Ectodermal cell (in vitro differentiated cells): ENCODE measurements at regions not wholly inside any gene's neighbourhood (a gene's known extent, or its start where the extent isn't known, plus 50 kb on each side); places are given as distances from the start of the nearest gene placed in this dataset.

Experiments
- H3K27ac ChIP-seq: 2 replicates; pipeline ENCODE4 v1.7.0; 2013; ENCODE audit warnings: mild to moderate bottlenecking, low read depth, low read length; ENCODE audit not compliant: insufficient read depth, poor library complexity, severe bottlenecking
- H3K27me3 ChIP-seq: 2 replicates; pipeline ENCODE4 v1.7.0; 2013; ENCODE audit warnings: mild to moderate bottlenecking, low read length; ENCODE audit not compliant: insufficient read depth, control insufficient read depth, poor library complexity, severe bottlenecking
- H3K36me3 ChIP-seq: one replicate; pipeline ENCODE4 v1.7.0; 2013; ENCODE audit warnings: low read length; ENCODE audit not compliant: control insufficient read depth, insufficient read depth
- H3K4me1 ChIP-seq: one replicate; pipeline ENCODE4 v1.7.0; 2013; ENCODE audit warnings: low read length; ENCODE audit not compliant: control insufficient read depth, insufficient read depth
- H3K4me3 ChIP-seq: 2 replicates; pipeline ENCODE4 v1.7.0; 2013; ENCODE audit warnings: low read depth, low read length, control low read depth; ENCODE audit not compliant: insufficient read depth
- H3K9me3 ChIP-seq: 2 replicates; pipeline ENCODE4 v1.7.0; 2013; ENCODE audit warnings: mild to moderate bottlenecking, low read length, moderate library complexity; ENCODE audit not compliant: control insufficient read depth
- WGBS, 2 experiments: methylation state at CpG; one replicate each; pipeline ENCODE4 v1.1.7; 2013; ENCODE audit warnings: missing lambda C conversion rate in 2 of 2; 5-methylcytosine and 5-hydroxymethylcytosine counted together

GRCh38 chr15:70281811-70282307 is 184.1 kb upstream of the TLE3 start:
- Histone ChIP-seq H3K36me3 (no peaks in the 10 kb centered on the region), H3K27ac (no peak overlapping the region), H3K9me3 (no peaks in the 10 kb centered on the region), H3K4me3 (no peak overlapping the region), H3K4me1 (no peaks in the 10 kb centered on the region), H3K27me3 (no peaks in the 10 kb centered on the region)
- WGBS, 2 experiments, result 85 to 92% methylated on average over 4 of the region's 4 CpGs

- Histone ChIP-seq H3K27ac (no peak overlapping the region), H3K9me3 (no peaks in the 10 kb centered on the region), H3K27me3 (no peaks in the 10 kb centered on the region), H3K4me3 (no peak overlapping the region), H3K4me1 (no peaks in the 10 kb centered on the region), H3K36me3 (no peaks in the 10 kb centered on the region)
- 91 to 93% methylated on average over 3 of the region's 3 CpGs for WGBS, 2 experiments
Measured at GRCh38 chr15:70281261-70281810, 183.6 kb upstream of the TLE3 start.

GRCh38 chr15:70280781-70281180 is 183.1 kb upstream of the TLE3 start:
- no peaks in the 10 kb centered on the region for H3K27me3 ChIP-seq
- no peak overlapping the region for H3K27ac ChIP-seq
- no peaks in the 10 kb centered on the region for H3K36me3 ChIP-seq
- WGBS, 2 experiments, result 85 to 86% methylated on average over 6 of the region's 6 CpGs
- H3K9me3 ChIP-seq, result no peaks in the 10 kb centered on the region
- no peak overlapping the region for H3K4me3 ChIP-seq
- no peaks in the 10 kb centered on the region for H3K4me1 ChIP-seq

GRCh38 chr15:70279096-70279495 is 181.4 kb upstream of the TLE3 start:
- Histone ChIP-seq H3K4me3 (no peak overlapping the region), H3K4me1 (no peaks in the 10 kb centered on the region), H3K9me3 (no peaks in the 10 kb centered on the region), H3K27me3 (no peaks in the 10 kb centered on the region), H3K36me3 (no peaks in the 10 kb centered on the region), H3K27ac (no peak overlapping the region)
- WGBS, 2 experiments, result 86 to 87% methylated on average over 6 of the region's 6 CpGs

GRCh38 chr15:70278644-70279043 is 180.9 kb upstream of the TLE3 start:
- Histone ChIP-seq H3K4me1 (no peaks in the 10 kb centered on the region), H3K27ac (no peak overlapping the region), H3K9me3 (no peaks in the 10 kb centered on the region), H3K36me3 (no peaks in the 10 kb centered on the region), H3K27me3 (no peaks in the 10 kb centered on the region), H3K4me3 (no peak overlapping the region)
- 91 to 92% methylated on average over 7 of the region's 7 CpGs for WGBS, 2 experiments

GRCh38 chr15:70277556-70277955 is 179.8 kb upstream of the TLE3 start:
- no peaks in the 10 kb centered on the region for H3K36me3 ChIP-seq
- 89 to 92% methylated on average over 8 of the region's 8 CpGs for WGBS, 2 experiments
- no peaks in the 10 kb centered on the region for H3K4me1 ChIP-seq
- no peak overlapping the region for H3K27ac ChIP-seq
- no peak overlapping the region for H3K4me3 ChIP-seq
- no peaks in the 10 kb centered on the region for H3K27me3 ChIP-seq
- H3K9me3 ChIP-seq, result no peaks in the 10 kb centered on the region

- 88 to 93% methylated on average over 3 of the region's 3 CpGs for WGBS, 2 experiments
Measured at GRCh38 chr15:70276401-70276800, 178.7 kb upstream of the TLE3 start.

GRCh38 chr15:70275461-70276138 is 177.9 kb upstream of the TLE3 start:
- no peaks in the 10 kb centered on the region for H3K9me3 ChIP-seq
- WGBS, 2 experiments, result 91 to 92% methylated on average over 8 of the region's 8 CpGs
- H3K4me3 ChIP-seq, result no peak overlapping the region
- no peak overlapping the region for H3K27ac ChIP-seq
- no peaks in the 10 kb centered on the region for H3K36me3 ChIP-seq
- no peaks in the 10 kb centered on the region for H3K27me3 ChIP-seq
- peaks cover 9% of the 10 kb centered on the region for H3K4me1 ChIP-seq

More at GRCh38 chr15:70276401-70276800, 178.7 kb upstream of the TLE3 start:
- Histone ChIP-seq H3K27me3 (no peaks in the 10 kb centered on the region), H3K4me3 (no peak overlapping the region), H3K27ac (no peak overlapping the region), H3K9me3 (no peaks in the 10 kb centered on the region), H3K36me3 (no peaks in the 10 kb centered on the region), H3K4me1 (peaks cover 5% of the 10 kb centered on the region)

GRCh38 chr15:70274908-70275307 is 177.2 kb upstream of the TLE3 start:
- Histone ChIP-seq H3K27ac (no peak overlapping the region), H3K36me3 (no peaks in the 10 kb centered on the region), H3K9me3 (no peaks in the 10 kb centered on the region), H3K4me3 (no peak overlapping the region), H3K4me1 (peaks cover 9% of the 10 kb centered on the region), H3K27me3 (no peaks in the 10 kb centered on the region)
- 83 to 86% methylated on average over 4 of the region's 4 CpGs for WGBS, 2 experiments

- Histone ChIP-seq H3K9me3 (no peaks in the 10 kb centered on the region), H3K36me3 (no peaks in the 10 kb centered on the region), H3K27me3 (no peaks in the 10 kb centered on the region), H3K4me1 (peaks cover 11% of the 10 kb centered on the region), H3K27ac (no peak overlapping the region), H3K4me3 (no peak overlapping the region)
- WGBS, 2 experiments, result 90 to 99% methylated on average over 3 of the region's 3 CpGs
Measured at GRCh38 chr15:70274255-70274880, 176.7 kb upstream of the TLE3 start.
